CD4-positive, alpha-beta T cell (primary cell): ENCODE measurements at regions not wholly inside any gene's neighbourhood (a gene's known extent, or its start where the extent isn't known, plus 50 kb on each side); places are given as distances from the start of the nearest gene placed in this dataset.

ENCODE experiments used
- ATAC-seq: fragments of 200-7000 bp; cut with Tn5 transposase; one replicate; pipeline ENCODE4 v1.10.0; 2022; ENCODE audit warnings: mild to moderate bottlenecking; ENCODE audit not compliant: poor library complexity
- CTCF ChIA-PET: fragments of 350-600 bp; sonication (Branson Sonifier 250); formaldehyde crosslinking; loops from one replicate; lab custom pipeline; 2021; ENCODE audit warnings: antibody characterized with exemption, inconsistent platforms; lab: Charles Lee
- POLR2A ChIA-PET: fragments of 350-600 bp; sonication (Branson Sonifier 250); formaldehyde crosslinking; loops from one replicate; lab custom pipeline; 2021; ENCODE audit warnings: antibody characterized with exemption, inconsistent platforms; lab: Charles Lee
- DNase-seq, 14 experiments: peaks; one replicate each; pipeline ENCODE4 v3.0.0-alpha.2; 2013 to 2020; ENCODE audit warnings: mixed read lengths in 2 of 14
- H3K27ac ChIP-seq, 2 donors: one replicate each; pipeline versions ENCODE4 v1.5.1 to v1.7.0; 2013; ENCODE audit warnings: low read length in 2 of 2, low read depth in 1 of 2, mild to moderate bottlenecking in 1 of 2
- H3K27me3 ChIP-seq, 2 experiments: 1 replicate in 1 of 2; 2 replicates in 1 of 2; pipeline versions ENCODE4 v1.6.1 to v1.7.0; 2013; ENCODE audit warnings: low read length in 2 of 2, control low read depth in 1 of 2, mild to moderate bottlenecking in 1 of 2, moderate library complexity in 1 of 2; ENCODE audit not compliant: insufficient read depth in 2 of 2, control insufficient read depth in 1 of 2
- H3K36me3 ChIP-seq: one replicate; pipeline ENCODE4 v1.6.1; 2013; ENCODE audit warnings: low read length, control low read depth; ENCODE audit not compliant: insufficient read depth
- H3K4me1 ChIP-seq: one replicate; pipeline ENCODE4 v1.6.1; 2013; ENCODE audit warnings: low read length, control low read depth; ENCODE audit not compliant: insufficient read depth
- H3K4me3 ChIP-seq: one replicate; pipeline ENCODE4 v1.5.1; 2013; ENCODE audit warnings: mild to moderate bottlenecking, low read length, moderate library complexity
- H3K9me3 ChIP-seq, 2 experiments: 1 replicate in 1 of 2; 2 replicates in 1 of 2; pipeline versions ENCODE4 v1.6.1 to v1.7.0; 2013; ENCODE audit warnings: low read length in 2 of 2, mild to moderate bottlenecking in 2 of 2, control low read depth in 1 of 2, moderate library complexity in 1 of 2; ENCODE audit not compliant: control insufficient read depth in 1 of 2, insufficient read depth in 1 of 2
- H3K27ac Mint-ChIP-seq: one replicate; pipeline ENCODE4 v1.8.0; 2020; ENCODE audit warnings: mixed read lengths
- H3K27me3 Mint-ChIP-seq: one replicate; pipeline ENCODE4 v1.8.0; 2021; ENCODE audit warnings: mixed read lengths
- H3K36me3 Mint-ChIP-seq: one replicate; pipeline ENCODE4 v1.8.0; 2021; ENCODE audit warnings: low read depth, mixed read lengths
- H3K4me1 Mint-ChIP-seq: one replicate; pipeline ENCODE4 v1.8.0; 2021; ENCODE audit warnings: low read depth, mixed read lengths
- H3K4me3 Mint-ChIP-seq: one replicate; pipeline ENCODE4 v1.8.0; 2020; ENCODE audit warnings: mild to moderate bottlenecking, mixed read lengths
- H3K9me3 Mint-ChIP-seq: one replicate; pipeline ENCODE4 v1.8.0; 2020; ENCODE audit warnings: mixed read lengths
- CTCF ChIP-seq: fragments of 200-600 bp; IDR thresholded peaks from one replicate; pipeline ENCODE4 v1.8.0; 2022; ENCODE audit warnings: antibody characterized with exemption, mild to moderate bottlenecking
- intact Hi-C, 2 experiments: fragments of 100-400 bp; cut with DNase I in 1 of 2; cut with micrococcal nuclease in 1 of 2; formaldehyde crosslinking; loops; one replicate each; pipeline versions ENCODE4 v1.15.1 to v1.9.0; 2023 to 2025; cut with DNase I, micrococcal nuclease

GRCh38 chr9:100927763-100928162, 100.8 kb upstream of the PLPPR1 start:
- Mint-ChIP-seq H3K27ac (no peak overlapping the region), H3K36me3 (no peaks in the 10 kb centered on the region), H3K4me1 (no peaks in the 10 kb centered on the region), H3K4me3 (no peak overlapping the region), H3K9me3 (peaks cover 4% of the 10 kb centered on the region), H3K27me3 (no peaks in the 10 kb centered on the region)
- no peaks in the 10 kb centered on the region for H3K4me1 ChIP-seq
- H3K27me3 ChIP-seq = no peaks in the 10 kb centered on the region
- intact Hi-C loops = no loop called here
- H3K4me3 ChIP-seq = no peak overlapping the region
- POLR2A ChIA-PET = no interaction called here
- H3K36me3 ChIP-seq = no peaks in the 10 kb centered on the region
- ATAC-seq (no peak), DNase-seq (no peak)
- TF ChIP-seq CTCF = no peak
- CTCF ChIA-PET = no interaction called here
- peaks cover 3 to 10% of the 10 kb centered on the region in 2 experiments for H3K9me3 ChIP-seq
- H3K27ac ChIP-seq = no peak overlapping the region

GRCh38 chr9:100933656-100934055, 94.9 kb upstream of the PLPPR1 start:
- TF ChIP-seq CTCF = no peak
- intact Hi-C loops = no loop called here
- DNase-seq (no peak), ATAC-seq (no peak)
- no peaks in the 10 kb centered on the region for H3K27me3 ChIP-seq
- H3K27me3 Mint-ChIP-seq = no peaks in the 10 kb centered on the region
- no peak overlapping the region for H3K4me3 ChIP-seq
- peaks cover 6 to 17% of the 10 kb centered on the region in 2 experiments for H3K9me3 ChIP-seq
- H3K4me1 ChIP-seq = no peaks in the 10 kb centered on the region
- H3K9me3 Mint-ChIP-seq = peaks cover 3% of the 10 kb centered on the region
- CTCF ChIA-PET = no interaction called here
- H3K36me3 Mint-ChIP-seq = no peaks in the 10 kb centered on the region
- no peak overlapping the region for H3K4me3 Mint-ChIP-seq
- H3K27ac ChIP-seq = no peak overlapping the region
- POLR2A ChIA-PET = no interaction called here
- no peaks in the 10 kb centered on the region for H3K36me3 ChIP-seq
- H3K27ac Mint-ChIP-seq = no peak overlapping the region
- H3K4me1 Mint-ChIP-seq = no peaks in the 10 kb centered on the region

- H3K4me3 Mint-ChIP-seq = no peak overlapping the region
- no peak overlapping the region for H3K27ac Mint-ChIP-seq
- ATAC-seq (no peak), DNase-seq (no peak)
- peaks cover 3% of the 10 kb centered on the region for H3K9me3 Mint-ChIP-seq
- no peaks in the 10 kb centered on the region for H3K4me1 Mint-ChIP-seq
- no peaks in the 10 kb centered on the region for H3K36me3 Mint-ChIP-seq
- Histone ChIP-seq H3K27ac (no peak overlapping the region), H3K36me3 (no peaks in the 10 kb centered on the region), H3K4me1 (no peaks in the 10 kb centered on the region), H3K27me3 (no peaks in the 10 kb centered on the region), H3K9me3 (peaks cover 6 to 14% of the 10 kb centered on the region in 2 experiments), H3K4me3 (no peak overlapping the region)
- ChIA-PET POLR2A (no interaction called here), CTCF (no interaction called here)
- intact Hi-C loops = no loop called here
- no peak for TF ChIP-seq CTCF
- no peaks in the 10 kb centered on the region for H3K27me3 Mint-ChIP-seq
Measured at GRCh38 chr9:100937382-100937781, 91.1 kb upstream of the PLPPR1 start.
